Calu3 (cell line): ENCODE measurements at regions not wholly inside any gene's neighbourhood (a gene's known extent, or its start where the extent isn't known, plus 50 kb on each side); places are given as distances from the start of the nearest gene placed in this dataset.

Experiments
- BruUV-seq: library from RNA; stranded (reverse); fragments of 400-500 nt; replicated peaks from 2 replicates; lab custom pipeline; 2021; lab: Mats Ljungman, UMichigan
- CTCF ChIA-PET: fragments of 300-600 bp; sonication (Branson Sonifier 250); formaldehyde crosslinking; loops from one replicate; lab custom pipeline; 2022; ENCODE audit warnings: antibody characterized with exemption; lab: Charles Lee
- DNase-seq: peaks from one replicate; pipeline ENCODE4 v3.0.0; 2022
- H3K27ac Mint-ChIP-seq: one replicate; pipeline ENCODE4 v1.8.0; 2022; ENCODE audit warnings: mixed read lengths; ENCODE audit not compliant: unreplicated experiment
- H3K27me3 Mint-ChIP-seq: one replicate; pipeline ENCODE4 v1.8.0; 2022; ENCODE audit warnings: mixed read lengths; ENCODE audit not compliant: unreplicated experiment
- H3K36me3 Mint-ChIP-seq: one replicate; pipeline ENCODE4 v1.8.0; 2022; ENCODE audit warnings: mild to moderate bottlenecking, moderate library complexity, mixed read lengths; ENCODE audit not compliant: insufficient read depth, unreplicated experiment
- H3K4me1 Mint-ChIP-seq: one replicate; pipeline ENCODE4 v1.8.0; 2022; ENCODE audit warnings: mild to moderate bottlenecking, low read depth, mixed read lengths; ENCODE audit not compliant: unreplicated experiment
- H3K4me3 Mint-ChIP-seq: one replicate; pipeline ENCODE4 v1.8.0; 2022; ENCODE audit warnings: mild to moderate bottlenecking, low read depth, moderate library complexity, mixed read lengths; ENCODE audit not compliant: unreplicated experiment
- H3K9me3 Mint-ChIP-seq: one replicate; pipeline ENCODE4 v1.8.0; 2022; ENCODE audit warnings: low read depth, mixed read lengths; ENCODE audit not compliant: unreplicated experiment
- intact Hi-C: fragments of 100-400 bp; cut with micrococcal nuclease; formaldehyde crosslinking; loops from one replicate; pipeline ENCODE4 v1.10.0; 2022; ENCODE audit not compliant: unreplicated experiment
- TF ChIP-seq, protein P1 (sequence below): fragments of 200-600 bp; IDR thresholded peaks from one replicate; pipeline ENCODE4 v1.8.0; 2022; ENCODE audit warnings: antibody characterized with exemption; ENCODE audit not compliant: unreplicated experiment

DNA sequence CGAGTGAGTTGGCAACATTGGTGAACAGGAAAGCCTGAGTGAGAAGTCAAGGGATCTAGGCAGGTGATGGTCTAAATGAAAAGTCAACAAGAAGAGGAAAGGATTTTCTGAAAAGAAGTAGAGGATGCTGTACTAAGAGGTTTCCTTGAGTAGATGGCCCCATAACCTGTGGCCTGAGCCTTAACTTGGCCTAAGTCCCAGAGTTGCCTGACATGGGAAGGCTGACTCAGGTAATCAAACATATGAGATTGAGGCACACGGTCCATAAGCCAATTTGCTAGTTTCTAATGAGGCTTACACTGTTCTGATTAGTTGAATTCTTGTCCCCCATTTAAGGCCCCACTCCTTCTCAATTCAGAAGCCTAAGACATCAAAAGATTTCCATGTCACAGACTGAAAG lies 262.5 kb upstream of the LMCD1 start:
- intact Hi-C loops = loop anchor here (5.0 kb wide), 1 partner anchor 127 kb away; no protein-coding TSS in a partner anchor
- no peak for DNase-seq
- CTCF ChIA-PET = interaction anchor here (0.6 to 1.6 kb wide), 5 partner anchors 41 to 439 kb away, joined by 3 to 12 read pairs (median 3); no protein-coding TSS in a partner anchor
- Mint-ChIP-seq H3K36me3 (no peaks in the 10 kb centered on the region), H3K4me3 (no peak overlapping the region), H3K4me1 (no peaks in the 10 kb centered on the region), H3K9me3 (no peaks in the 10 kb centered on the region), H3K27ac (no peak overlapping the region), H3K27me3 (no peaks in the 10 kb centered on the region)
- TF ChIP-seq, protein P1, sequence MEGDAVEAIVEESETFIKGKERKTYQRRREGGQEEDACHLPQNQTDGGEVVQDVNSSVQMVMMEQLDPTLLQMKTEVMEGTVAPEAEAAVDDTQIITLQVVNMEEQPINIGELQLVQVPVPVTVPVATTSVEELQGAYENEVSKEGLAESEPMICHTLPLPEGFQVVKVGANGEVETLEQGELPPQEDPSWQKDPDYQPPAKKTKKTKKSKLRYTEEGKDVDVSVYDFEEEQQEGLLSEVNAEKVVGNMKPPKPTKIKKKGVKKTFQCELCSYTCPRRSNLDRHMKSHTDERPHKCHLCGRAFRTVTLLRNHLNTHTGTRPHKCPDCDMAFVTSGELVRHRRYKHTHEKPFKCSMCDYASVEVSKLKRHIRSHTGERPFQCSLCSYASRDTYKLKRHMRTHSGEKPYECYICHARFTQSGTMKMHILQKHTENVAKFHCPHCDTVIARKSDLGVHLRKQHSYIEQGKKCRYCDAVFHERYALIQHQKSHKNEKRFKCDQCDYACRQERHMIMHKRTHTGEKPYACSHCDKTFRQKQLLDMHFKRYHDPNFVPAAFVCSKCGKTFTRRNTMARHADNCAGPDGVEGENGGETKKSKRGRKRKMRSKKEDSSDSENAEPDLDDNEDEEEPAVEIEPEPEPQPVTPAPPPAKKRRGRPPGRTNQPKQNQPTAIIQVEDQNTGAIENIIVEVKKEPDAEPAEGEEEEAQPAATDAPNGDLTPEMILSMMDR = no peak
- no TSS peak for BruUV-seq

DNA sequence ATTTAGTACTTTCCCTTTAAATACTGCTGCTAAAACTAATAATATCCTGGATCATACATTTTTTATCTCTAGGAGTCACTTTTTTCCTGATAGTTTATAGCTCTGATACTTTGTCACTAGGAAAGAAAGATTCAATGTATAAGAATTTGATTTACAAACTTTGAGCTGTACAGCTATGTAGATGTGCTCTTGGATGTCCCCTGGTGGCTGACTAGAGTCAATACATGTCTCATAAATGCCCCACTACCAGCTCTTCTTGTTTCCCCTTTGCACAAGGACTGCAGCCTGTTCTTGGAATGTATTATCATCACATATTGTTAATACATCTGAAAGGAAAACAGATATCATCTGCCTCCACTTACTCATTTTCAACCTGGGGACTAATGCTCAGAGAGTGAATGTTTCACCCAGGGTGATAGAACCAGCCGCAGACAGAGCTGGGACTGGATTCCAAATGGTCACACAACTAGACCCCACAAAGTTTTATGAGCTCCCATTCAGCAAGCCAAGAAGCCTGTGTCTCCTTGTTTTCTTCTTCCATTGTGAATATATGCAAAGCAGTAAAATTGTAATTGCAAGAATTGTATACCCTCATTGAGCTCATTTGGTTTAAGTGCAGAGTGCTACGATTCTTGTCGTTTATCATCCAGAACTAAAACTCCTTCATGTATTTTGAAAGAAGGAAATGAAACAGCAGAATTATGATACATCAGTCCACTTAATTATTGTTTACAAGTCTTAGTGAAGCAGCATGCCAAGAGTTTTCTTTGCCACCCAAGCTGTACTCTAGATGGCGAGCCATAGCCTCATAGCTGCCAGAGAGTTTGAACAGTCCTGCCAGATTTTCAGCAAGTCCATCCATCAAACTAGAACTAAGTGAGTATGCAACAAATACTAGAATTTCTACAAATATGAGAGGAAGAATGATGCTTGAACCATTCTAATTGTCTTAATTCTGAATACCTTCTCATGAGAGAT lies 261.6 kb upstream of the LMCD1 start:
- peak; percentile 62 for DNase-seq
- TF ChIP-seq, protein P1 = peak; percentile 36
- Mint-ChIP-seq H3K4me3 (no peak overlapping the region), H3K4me1 (no peaks in the 10 kb centered on the region), H3K36me3 (no peaks in the 10 kb centered on the region), H3K27ac (no peak overlapping the region), H3K27me3 (no peaks in the 10 kb centered on the region), H3K9me3 (peaks cover 3% of the 10 kb centered on the region)
- no TSS peak for BruUV-seq
- intact Hi-C loops = loop anchor here (5.0 kb wide), 1 partner anchor 128 kb away; no protein-coding TSS in a partner anchor
- CTCF ChIA-PET = interaction anchor here (0.6 to 1.6 kb wide), 9 partner anchors 16 to 440 kb away, joined by 3 to 12 read pairs (median 3); partner anchors contain the start of gene LMCD1

DNA sequence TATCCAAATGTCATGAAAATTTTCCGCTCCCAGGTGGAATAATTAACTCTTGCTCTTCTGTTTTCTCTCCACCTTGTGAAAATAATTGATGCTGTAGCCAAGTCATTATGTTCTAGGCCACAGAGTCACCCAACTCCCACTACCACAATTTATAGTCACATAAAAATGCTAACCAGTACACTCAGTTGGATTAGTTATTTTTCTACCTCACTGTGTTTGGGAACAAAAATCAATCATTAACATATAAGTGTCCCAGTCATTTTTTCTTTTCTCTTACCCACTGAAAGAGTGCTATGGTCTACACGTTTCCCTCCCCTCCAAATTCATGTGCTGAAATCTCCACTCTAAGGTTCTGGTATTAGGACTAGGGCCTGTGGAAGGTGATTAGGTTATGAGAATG lies 255.6 kb upstream of the LMCD1 start:
- Mint-ChIP-seq H3K4me3 (no peak overlapping the region), H3K36me3 (no peaks in the 10 kb centered on the region), H3K4me1 (no peaks in the 10 kb centered on the region), H3K27me3 (no peaks in the 10 kb centered on the region), H3K27ac (no peak overlapping the region), H3K9me3 (peaks cover 8% of the 10 kb centered on the region)
- no peak for DNase-seq
- CTCF ChIA-PET = no interaction called here
- no TSS peak for BruUV-seq
- TF ChIP-seq, protein P1 = no peak
- intact Hi-C loops = no loop called here

DNA sequence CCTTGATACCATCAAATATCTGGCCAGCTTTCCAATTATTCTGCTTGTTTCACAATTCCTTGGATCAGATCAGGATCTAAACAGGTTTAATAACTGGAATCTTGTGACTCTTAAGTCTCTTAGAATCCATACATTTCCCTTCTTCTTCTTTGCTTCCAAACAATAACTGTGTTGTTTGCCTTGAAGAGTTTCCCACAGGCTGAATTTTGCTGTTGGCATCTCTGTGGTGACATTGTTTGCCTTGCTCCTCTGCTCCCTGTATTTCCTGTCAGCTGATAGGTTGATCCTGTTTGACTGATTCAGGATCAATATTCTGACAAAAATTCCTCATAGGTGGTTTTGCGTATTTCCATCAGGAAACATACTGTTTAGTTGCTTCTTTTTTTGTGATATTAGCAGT lies 248.4 kb upstream of the LMCD1 start:
- intact Hi-C loops = no loop called here
- peaks cover 6% of the 10 kb centered on the region for H3K9me3 Mint-ChIP-seq
- no peaks in the 10 kb centered on the region for H3K27me3 Mint-ChIP-seq
- BruUV-seq = no TSS peak
- H3K4me3 Mint-ChIP-seq = no peak overlapping the region
- no peak overlapping the region for H3K27ac Mint-ChIP-seq
- H3K4me1 Mint-ChIP-seq = no peaks in the 10 kb centered on the region
- TF ChIP-seq, protein P1 = no peak
- CTCF ChIA-PET = no interaction called here
- DNase-seq = no peak
- H3K36me3 Mint-ChIP-seq = no peaks in the 10 kb centered on the region
